OCI-LY1 (cell line): ENCODE measurements at regions not wholly inside any gene's neighbourhood (a gene's known extent, or its start where the extent isn't known, plus 50 kb on each side); places are given as distances from the start of the nearest gene placed in this dataset.

Source experiments
- CTCF ChIP-seq: fragments of 200-600 bp; sonication (generic), shearing (Covaris generic); IDR thresholded peaks from 2 replicates; pipeline ENCODE4 v1.5.1; 2017; ENCODE audit warnings: mild to moderate bottlenecking, antibody characterized with exemption, low read length, moderate library complexity, mixed read lengths
- EZH2 ChIP-seq: fragments of 200-600 bp; sonication (generic), shearing (Covaris generic); IDR thresholded peaks from 2 replicates; pipeline ENCODE4 v1.8.0; 2017; ENCODE audit warnings: borderline replicate concordance, mixed run types, mild to moderate bottlenecking, antibody characterized with exemption, low read length, moderate library complexity, mixed read lengths

DNA sequence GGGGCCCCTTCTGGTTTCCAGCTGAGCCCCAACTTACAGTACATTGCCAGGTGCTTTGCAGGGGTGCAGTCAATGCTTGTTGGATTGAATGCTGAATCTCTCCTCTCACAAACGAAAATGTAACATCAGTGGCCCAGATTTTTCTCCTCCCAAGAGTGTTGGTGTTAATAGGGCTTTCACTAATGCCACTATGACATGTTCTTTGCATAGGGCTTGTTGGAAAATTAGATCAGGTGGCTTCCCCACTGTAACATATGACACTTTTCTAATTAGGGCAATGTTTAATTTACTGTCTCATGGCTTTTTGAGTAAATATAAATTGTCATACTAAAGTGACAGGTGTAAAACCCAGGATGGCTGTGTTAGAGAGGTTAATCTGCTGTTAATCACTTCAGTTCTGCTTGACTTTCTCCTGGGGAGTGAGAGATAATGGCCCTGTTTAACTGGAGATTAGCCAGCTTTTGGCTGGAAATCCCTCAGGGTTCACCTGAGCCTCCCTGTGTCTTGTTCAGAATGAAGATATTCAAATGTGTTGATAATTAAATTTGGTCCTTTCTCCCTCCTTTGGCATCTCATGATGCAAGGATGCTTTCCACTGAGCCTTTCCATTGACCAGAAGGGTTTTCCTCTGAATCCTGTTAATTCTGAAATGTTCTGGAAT lies 502.3 kb downstream of the RBFOX1 start:
- TF ChIP-seq CTCF (no peak), EZH2 (no peak)
